Body of pancreas (tissue), 4 donors: ENCODE measurements at regions not wholly inside any gene's neighbourhood (a gene's known extent, or its start where the extent isn't known, plus 50 kb on each side); places are given as distances from the start of the nearest gene placed in this dataset.

ENCODE experiments used
- CTCF ChIP-seq, 7 experiments: fragments of 450-650 bp in 4 of 7; fragments of 200-600 bp in 3 of 7; sonication (generic) in 3 of 7; IDR thresholded peaks; one replicate each; pipeline ENCODE4 v1.5.1; 2016 to 2019; ENCODE audit warnings: antibody characterized with exemption in 7 of 7
- POLR2A ChIP-seq, 3 donors: fragments of 450-650 bp; IDR thresholded peaks; one replicate each; pipeline ENCODE4 v1.6.1; 2016; ENCODE audit warnings: antibody characterized with exemption in 3 of 3, mild to moderate bottlenecking in 2 of 3

GRCh38 chr5:100275631-100276030, 259.5 kb upstream of the FAM174A start:
- TF ChIP-seq CTCF (IDR thresholded peaks at IDR 0.05) (no peak), POLR2A (IDR thresholded peaks at IDR 0.05) (no peak)
